Prostate gland (tissue), 2 donors: ENCODE measurements at regions not wholly inside any gene's neighbourhood (a gene's known extent, or its start where the extent isn't known, plus 50 kb on each side); places are given as distances from the start of the nearest gene placed in this dataset.
"Not testable (repeated sequence)": the region's sequence is repeated elsewhere in the genome, so short reads cannot be mapped to it uniquely, and the experiment has no call there.

Experiments
- DNase-seq: peaks from one replicate; pipeline ENCODE4 v3.0.0-alpha.2; 2019; ENCODE audit warnings: low spot score
- H3K27ac ChIP-seq, 2 donors: fragments of 200-600 bp; sonication (generic); 2 replicates each; pipeline ENCODE4 v1.5.1; 2017 to 2019
- H3K27me3 ChIP-seq: fragments of 200-600 bp; sonication (generic); replicated peaks from 2 replicates; pipeline ENCODE4 v1.5.1; 2019; ENCODE audit not compliant: insufficient read depth
- H3K36me3 ChIP-seq, 2 donors: fragments of 200-600 bp; sonication (generic); 1 replicate in 1 of 2; 2 replicates in 1 of 2; pipeline versions ENCODE4 v1.5.1 to v1.8.1; 2017 to 2019
- H3K4me1 ChIP-seq: fragments of 200-600 bp; sonication (generic); replicated peaks from 2 replicates; pipeline ENCODE4 v1.5.1; 2019
- H3K4me3 ChIP-seq, 2 donors: fragments of 200-600 bp; sonication (generic); 2 replicates each; pipeline ENCODE4 v1.5.1; 2017 to 2019
- H3K9me3 ChIP-seq: fragments of 200-600 bp; sonication (generic); 2 replicates; pipeline ENCODE4 v1.5.1; 2017
- POLR2A ChIP-seq: fragments of 450-650 bp; IDR thresholded peaks from one replicate; pipeline ENCODE4 v1.6.1; 2016; ENCODE audit warnings: antibody characterized with exemption, mild to moderate bottlenecking
- POLR2AphosphoS5 ChIP-seq: sonication (generic); formaldehyde crosslinking; IDR thresholded peaks from one replicate; pipeline ENCODE4 v1.6.1; 2017; ENCODE audit warnings: antibody characterized with exemption
- WGBS: methylation state at CpG from one replicate; pipeline ENCODE4 v1.1.5; 2018; 5-methylcytosine and 5-hydroxymethylcytosine counted together
- intact Hi-C: fragments of 100-400 bp; cut with DNase I; formaldehyde crosslinking; loops from one replicate; pipeline ENCODE4 v1.14.2; 2022
- TF ChIP-seq, protein P1 (sequence below), 4 experiments: fragments of 200-600 bp in 2 of 4; fragments of 450-650 bp in 2 of 4; sonication (generic) in 2 of 4; IDR thresholded peaks; 1 replicate in 3 of 4; 2 replicates in 1 of 4; pipeline ENCODE4 v1.5.1; 2016 to 2019; ENCODE audit warnings: antibody characterized with exemption in 4 of 4, mild to moderate bottlenecking in 2 of 4, moderate library complexity in 2 of 4

DNA sequence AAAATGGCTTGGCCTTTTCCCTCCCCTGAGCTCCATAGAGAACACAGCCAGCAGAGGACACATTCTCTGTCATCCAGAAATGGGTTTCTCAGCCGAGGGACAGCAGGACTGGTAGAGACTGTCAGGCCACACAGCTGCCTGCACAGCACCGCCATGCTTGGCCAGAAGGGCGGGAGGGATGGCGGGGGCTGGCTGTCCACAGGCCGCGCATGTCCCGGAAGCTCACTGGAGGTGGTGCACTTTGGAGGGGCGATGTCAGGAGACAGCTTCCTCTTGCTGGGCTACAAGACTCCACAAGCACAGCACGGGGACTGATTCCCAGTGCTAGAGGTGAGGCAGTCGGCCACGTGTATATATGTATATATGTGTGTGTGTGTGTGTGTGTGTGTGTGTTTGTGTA lies 125.3 kb downstream of the GOLGA6L4 start:
- intact Hi-C loops, H3K36me3 ChIP-seq, DNase-seq, H3K27me3 ChIP-seq, H3K4me1 ChIP-seq, H3K4me3 ChIP-seq, H3K9me3 ChIP-seq, H3K27ac ChIP-seq: not testable (repeated sequence)
- WGBS: no CpG with 5 or more reads among the region's 11 CpGs

DNA sequence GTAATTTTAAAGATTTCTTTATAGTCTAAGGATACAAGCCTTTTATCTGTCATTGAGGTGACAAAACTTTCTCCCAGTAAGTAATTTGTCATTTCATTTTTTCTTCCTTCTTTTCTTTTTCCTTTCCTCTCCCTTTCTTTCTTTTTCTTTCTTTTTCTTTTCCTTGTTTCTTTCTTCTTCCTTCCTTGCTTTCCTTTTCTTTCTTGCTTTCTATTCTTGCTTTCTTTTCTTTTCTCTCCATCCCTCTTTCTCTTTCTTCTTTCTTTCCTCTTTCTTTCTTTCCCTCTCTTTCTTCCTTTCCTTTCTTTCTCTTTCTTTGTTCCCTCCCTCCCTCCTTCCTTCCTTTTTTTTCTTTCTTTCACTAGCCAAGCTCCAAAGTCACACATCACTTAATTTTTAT lies 148.8 kb downstream of the GOLGA6L4 start:
- DNase-seq, H3K4me3 ChIP-seq, intact Hi-C loops, H3K9me3 ChIP-seq, H3K36me3 ChIP-seq, H3K27ac ChIP-seq, H3K4me1 ChIP-seq, H3K27me3 ChIP-seq: not testable (repeated sequence)

DNA sequence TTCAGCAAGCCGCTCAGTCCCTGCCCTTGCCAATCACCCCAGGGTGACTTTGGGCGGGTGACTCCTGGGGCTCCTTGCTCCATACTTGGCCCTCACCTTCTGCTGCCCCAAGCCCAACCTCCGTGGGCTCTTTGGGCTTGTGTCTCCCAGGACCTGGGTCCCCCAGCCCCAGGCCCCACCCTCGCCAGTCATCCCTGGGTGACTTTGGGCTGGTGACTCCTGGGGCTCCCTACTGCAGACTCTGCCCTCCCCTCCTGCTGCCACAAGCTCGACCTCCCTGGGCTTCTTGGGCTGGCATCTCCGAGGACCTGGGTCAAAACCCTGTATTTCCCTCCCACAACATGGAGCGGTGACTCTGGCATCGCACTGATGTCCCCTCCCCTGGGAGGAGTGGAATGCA lies 151.5 kb downstream of the GOLGA6L4 start:
- TF ChIP-seq POLR2A: no peak
- Histone ChIP-seq H3K27me3 (no peaks in the 10 kb centered on the region), H3K36me3 (no peaks in the 10 kb centered on the region), H3K27ac (no peak overlapping the region), H3K9me3 (no peaks in the 10 kb centered on the region), H3K4me3 (no peak overlapping the region), H3K4me1 (no peaks in the 10 kb centered on the region)
- 56% methylated on average over 8 of the region's 8 CpGs for WGBS
- DNase-seq: no peak
- intact Hi-C loops: no loop called here

DNA sequence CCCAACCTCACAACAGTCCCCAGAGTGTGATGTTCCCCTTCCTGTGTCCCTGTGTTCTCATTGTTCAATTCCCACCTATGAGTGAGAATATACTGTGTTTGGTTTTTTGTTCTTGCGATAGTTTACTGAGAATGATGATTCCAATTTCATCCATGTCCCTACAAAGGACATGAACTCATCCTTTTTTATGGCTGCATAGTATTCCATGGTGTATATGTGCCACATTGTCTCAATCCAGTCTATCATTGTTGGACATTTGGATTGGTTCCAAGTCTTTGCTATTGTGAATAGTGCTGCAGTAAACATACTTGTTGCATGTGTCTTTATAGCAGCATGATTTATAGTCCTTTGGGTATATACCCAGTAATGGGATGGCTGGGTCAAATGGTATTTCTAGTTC lies 152.6 kb downstream of the GOLGA6L4 start:
- H3K27me3 ChIP-seq, H3K27ac ChIP-seq, H3K9me3 ChIP-seq, H3K4me3 ChIP-seq, intact Hi-C loops, H3K36me3 ChIP-seq, DNase-seq, H3K4me1 ChIP-seq: not testable (repeated sequence)
- WGBS: 92% methylated on average over 1 of the region's 1 CpG

DNA sequence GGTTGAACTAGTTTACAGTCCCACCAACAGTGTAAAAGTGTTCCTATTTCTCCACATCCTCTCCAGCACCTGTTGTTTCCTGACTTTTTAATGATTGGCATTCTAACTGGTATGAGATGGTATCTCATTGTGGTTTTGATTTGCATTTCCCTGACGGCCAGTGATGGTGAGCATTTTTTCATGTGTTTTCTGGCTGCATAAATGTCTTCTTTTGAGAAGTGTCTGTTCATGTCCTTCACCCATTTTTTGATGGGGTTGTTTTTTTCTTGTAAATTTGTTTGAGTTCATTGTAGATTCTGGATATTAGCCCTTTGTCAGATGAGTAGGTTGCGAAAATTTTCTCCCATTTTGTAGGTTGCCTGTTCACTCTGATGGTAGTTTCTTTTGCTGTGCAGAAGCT lies 153.1 kb downstream of the GOLGA6L4 start:
- H3K27ac ChIP-seq, H3K36me3 ChIP-seq, H3K27me3 ChIP-seq, H3K4me1 ChIP-seq, H3K4me3 ChIP-seq, H3K9me3 ChIP-seq, intact Hi-C loops, DNase-seq: not testable (repeated sequence)
- 18% methylated on average over 1 of the region's 2 CpGs for WGBS

DNA sequence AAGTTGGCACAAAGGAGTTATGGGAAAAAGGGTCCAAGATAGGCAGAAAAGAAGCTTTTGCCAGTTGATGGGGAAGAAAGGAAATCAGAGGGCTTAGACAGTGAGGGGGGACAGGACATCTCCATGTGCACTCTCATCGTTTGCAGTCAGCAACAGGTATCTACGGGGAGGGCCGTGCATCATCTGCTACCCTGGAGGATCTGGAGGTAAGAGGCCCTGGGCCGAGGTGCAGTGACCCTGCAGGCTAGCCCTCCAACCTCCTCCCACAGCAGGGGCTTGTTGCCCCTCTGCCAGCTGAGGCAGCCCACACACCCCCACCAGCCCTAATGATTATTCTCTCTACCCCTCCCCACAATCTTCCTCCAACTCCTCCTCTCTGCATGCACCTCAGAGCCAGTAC lies 154.8 kb downstream of the GOLGA6L4 start:
- WGBS: 73% methylated on average over 4 of the region's 4 CpGs
- DNase-seq: not testable (repeated sequence)

DNA sequence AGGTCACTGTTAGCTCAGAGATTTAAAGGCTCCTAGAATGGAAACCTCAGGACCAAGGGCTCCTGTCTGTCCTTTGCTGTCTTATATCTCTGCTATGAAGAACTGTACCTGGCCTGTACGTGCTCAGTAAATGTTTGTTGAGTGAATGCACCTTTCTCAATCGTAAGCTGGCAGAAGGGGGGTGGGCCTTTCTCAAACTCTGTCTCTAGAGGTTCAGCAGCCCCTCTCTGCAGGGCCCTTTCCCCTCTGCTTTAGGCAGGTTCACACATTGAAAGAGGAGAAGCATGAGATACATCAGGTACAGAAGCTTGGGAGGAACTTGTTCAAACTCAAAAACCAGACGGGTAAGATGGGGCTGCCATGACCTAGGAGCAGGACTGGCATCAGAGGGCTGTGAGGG lies 155.6 kb downstream of the GOLGA6L4 start:
- WGBS: 68% methylated on average over 3 of the region's 3 CpGs
- DNase-seq: no peak
- H3K9me3 ChIP-seq: no peaks in the 10 kb centered on the region
- H3K27ac ChIP-seq: no peak overlapping the region
- no peak overlapping the region for H3K4me3 ChIP-seq
- H3K27me3 ChIP-seq: no peaks in the 10 kb centered on the region
- intact Hi-C loops: no loop called here
- TF ChIP-seq, protein P1, sequence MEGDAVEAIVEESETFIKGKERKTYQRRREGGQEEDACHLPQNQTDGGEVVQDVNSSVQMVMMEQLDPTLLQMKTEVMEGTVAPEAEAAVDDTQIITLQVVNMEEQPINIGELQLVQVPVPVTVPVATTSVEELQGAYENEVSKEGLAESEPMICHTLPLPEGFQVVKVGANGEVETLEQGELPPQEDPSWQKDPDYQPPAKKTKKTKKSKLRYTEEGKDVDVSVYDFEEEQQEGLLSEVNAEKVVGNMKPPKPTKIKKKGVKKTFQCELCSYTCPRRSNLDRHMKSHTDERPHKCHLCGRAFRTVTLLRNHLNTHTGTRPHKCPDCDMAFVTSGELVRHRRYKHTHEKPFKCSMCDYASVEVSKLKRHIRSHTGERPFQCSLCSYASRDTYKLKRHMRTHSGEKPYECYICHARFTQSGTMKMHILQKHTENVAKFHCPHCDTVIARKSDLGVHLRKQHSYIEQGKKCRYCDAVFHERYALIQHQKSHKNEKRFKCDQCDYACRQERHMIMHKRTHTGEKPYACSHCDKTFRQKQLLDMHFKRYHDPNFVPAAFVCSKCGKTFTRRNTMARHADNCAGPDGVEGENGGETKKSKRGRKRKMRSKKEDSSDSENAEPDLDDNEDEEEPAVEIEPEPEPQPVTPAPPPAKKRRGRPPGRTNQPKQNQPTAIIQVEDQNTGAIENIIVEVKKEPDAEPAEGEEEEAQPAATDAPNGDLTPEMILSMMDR (IDR thresholded peaks at IDR 0.05): no peak
- TF ChIP-seq POLR2A: no peak
- TF ChIP-seq POLR2AphosphoS5: no peak
- no peaks in the 10 kb centered on the region for H3K36me3 ChIP-seq
- no peaks in the 10 kb centered on the region for H3K4me1 ChIP-seq

More for the DNA sequence above, 154.8 kb downstream of the GOLGA6L4 start:
- H3K4me1 ChIP-seq, H3K27ac ChIP-seq, H3K9me3 ChIP-seq, H3K36me3 ChIP-seq, H3K4me3 ChIP-seq, intact Hi-C loops, H3K27me3 ChIP-seq: not testable (repeated sequence)

DNA sequence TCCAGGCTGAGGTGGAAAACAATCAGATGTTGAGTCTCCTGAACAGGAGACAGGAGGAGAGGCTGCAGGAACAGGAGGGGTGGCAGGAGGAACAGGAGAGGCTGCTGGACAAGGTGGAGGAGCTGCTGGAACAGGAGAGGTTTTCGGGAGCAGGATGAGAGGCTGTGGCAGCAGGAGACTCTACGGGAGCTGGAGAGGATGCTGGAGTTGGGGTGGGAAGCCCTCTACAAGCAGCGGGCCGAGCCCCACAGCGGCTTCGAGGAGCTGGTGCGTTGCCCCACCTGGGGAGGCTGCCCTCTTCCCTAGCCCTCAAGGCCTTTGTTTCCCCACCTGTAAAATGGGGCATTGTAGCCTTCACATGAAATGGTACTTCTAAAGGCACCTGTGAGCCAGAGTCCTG lies 156.4 kb downstream of the GOLGA6L4 start:
- intact Hi-C loops, H3K27ac ChIP-seq, DNase-seq, H3K36me3 ChIP-seq, H3K9me3 ChIP-seq, H3K27me3 ChIP-seq, H3K4me3 ChIP-seq, H3K4me1 ChIP-seq: not testable (repeated sequence)
- 93% methylated on average over 7 of the region's 7 CpGs for WGBS

DNA sequence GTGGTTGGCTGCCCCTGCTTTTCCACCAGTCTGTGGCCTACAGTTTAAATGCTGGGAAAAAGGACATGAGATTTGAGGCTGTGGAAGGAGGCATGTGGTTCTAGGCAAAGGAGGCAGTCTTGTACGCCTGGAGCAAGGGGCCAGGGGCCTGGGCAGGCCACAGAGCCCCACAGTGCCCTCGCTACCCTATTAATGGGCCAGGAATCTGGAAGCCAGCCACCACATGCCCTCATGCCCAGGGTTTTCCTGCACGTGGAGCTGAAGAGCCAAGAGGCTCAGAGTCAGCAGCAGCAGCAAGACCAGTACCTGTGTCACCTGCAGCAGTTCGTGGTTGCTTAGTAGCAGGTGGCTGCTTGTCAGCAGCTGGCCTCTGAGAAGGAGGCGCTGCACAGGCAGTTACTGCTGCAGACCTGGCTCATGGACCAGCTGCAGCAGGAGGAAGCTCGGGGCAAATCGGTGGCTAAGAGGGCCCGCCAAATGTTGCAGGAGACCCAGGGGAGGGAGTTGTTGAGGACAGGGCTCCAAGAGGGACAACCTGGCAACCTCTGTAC lies 157.9 kb downstream of the GOLGA6L4 start:
- H3K27me3 ChIP-seq, intact Hi-C loops, H3K36me3 ChIP-seq, H3K9me3 ChIP-seq, H3K4me3 ChIP-seq, H3K4me1 ChIP-seq, DNase-seq, H3K27ac ChIP-seq: not testable (repeated sequence)
- WGBS: 58% methylated on average over 8 of the region's 8 CpGs

DNA sequence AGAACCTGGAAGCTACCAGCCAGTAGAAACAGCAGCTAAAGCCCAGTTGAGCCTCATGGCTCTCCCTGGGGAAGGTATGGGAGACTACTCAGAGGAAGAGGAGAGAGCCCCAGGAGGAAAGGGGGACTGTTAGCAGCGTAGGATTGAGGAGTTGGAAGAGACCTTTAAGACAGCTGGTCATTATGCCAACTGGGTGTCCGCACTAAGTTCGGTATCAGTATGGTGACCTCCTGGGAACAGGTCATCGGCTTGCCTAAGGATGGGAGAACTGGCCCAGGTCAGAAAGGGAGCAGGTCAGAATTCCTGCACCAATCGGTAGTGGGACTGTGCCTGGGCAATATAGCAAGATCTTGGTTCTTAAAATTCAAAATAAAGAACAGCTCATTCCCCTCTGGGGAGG lies 158.4 kb downstream of the GOLGA6L4 start:
- 92% methylated on average over 5 of the region's 5 CpGs for WGBS
- H3K9me3 ChIP-seq, DNase-seq, H3K36me3 ChIP-seq, intact Hi-C loops, H3K27ac ChIP-seq, H3K4me1 ChIP-seq, H3K27me3 ChIP-seq, H3K4me3 ChIP-seq: not testable (repeated sequence)

DNA sequence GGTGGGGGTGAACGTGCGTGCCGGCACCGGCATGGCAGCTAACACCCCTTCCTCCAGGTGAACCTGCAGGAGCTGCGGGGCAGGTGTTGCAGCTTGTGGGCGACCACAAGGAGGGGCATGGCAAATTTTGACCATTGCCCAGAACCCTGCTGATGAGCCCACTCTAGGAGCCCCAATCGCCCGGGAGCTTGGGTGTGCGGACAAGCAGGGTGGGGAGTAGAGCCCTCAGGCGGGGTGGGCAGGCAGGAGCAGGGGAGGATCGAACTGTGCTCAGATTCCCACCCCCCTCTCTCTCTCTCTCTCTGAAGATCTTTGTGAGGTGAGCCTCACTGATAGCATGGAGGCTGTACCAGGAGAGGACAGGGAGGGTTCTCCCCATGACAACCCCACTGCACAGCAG lies 159.8 kb downstream of the GOLGA6L4 start:
- H3K36me3 ChIP-seq, H3K27ac ChIP-seq, H3K9me3 ChIP-seq, intact Hi-C loops, H3K4me3 ChIP-seq, DNase-seq, H3K27me3 ChIP-seq, H3K4me1 ChIP-seq: not testable (repeated sequence)
- 89% methylated on average over 7 of the region's 11 CpGs for WGBS

DNA sequence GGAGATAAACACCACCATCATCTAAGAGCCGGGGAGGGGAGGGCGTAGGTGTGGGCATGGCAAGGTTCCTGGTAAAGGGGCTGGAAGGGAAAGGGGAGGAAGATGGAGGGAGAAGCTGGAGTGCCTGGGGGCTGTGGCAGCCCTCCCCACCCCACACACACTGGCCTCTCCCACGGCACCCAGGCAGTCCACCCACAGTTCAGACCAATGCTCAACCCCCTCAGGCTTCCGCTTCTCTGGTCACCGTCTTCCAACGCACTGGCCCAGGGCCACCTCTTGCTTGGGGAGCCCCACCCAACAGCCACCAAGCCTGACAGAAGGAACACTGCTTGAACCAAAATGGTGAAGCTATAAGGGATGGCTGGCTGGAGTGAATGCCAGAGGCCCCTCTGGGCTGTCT lies 160.3 kb downstream of the GOLGA6L4 start:
- DNase-seq, H3K27me3 ChIP-seq, intact Hi-C loops, H3K36me3 ChIP-seq, H3K4me3 ChIP-seq, H3K9me3 ChIP-seq, H3K4me1 ChIP-seq, H3K27ac ChIP-seq: not testable (repeated sequence)
- WGBS: 68% methylated on average over 6 of the region's 6 CpGs
